COLO668 (cell line): ENCODE measurements at regions not wholly inside any gene's neighbourhood (a gene's known extent, or its start where the extent isn't known, plus 50 kb on each side); places are given as distances from the start of the nearest gene placed in this dataset.
"Not testable (repeated sequence)": the region's sequence is repeated elsewhere in the genome, so short reads cannot be mapped to it uniquely, and the experiment has no call there.

Experiments used
- DNase-seq: peaks from one replicate; lab custom pipeline; 2025; ENCODE audit not compliant: unreplicated experiment; lab: John Stamatoyannopoulos, UW

DNA sequence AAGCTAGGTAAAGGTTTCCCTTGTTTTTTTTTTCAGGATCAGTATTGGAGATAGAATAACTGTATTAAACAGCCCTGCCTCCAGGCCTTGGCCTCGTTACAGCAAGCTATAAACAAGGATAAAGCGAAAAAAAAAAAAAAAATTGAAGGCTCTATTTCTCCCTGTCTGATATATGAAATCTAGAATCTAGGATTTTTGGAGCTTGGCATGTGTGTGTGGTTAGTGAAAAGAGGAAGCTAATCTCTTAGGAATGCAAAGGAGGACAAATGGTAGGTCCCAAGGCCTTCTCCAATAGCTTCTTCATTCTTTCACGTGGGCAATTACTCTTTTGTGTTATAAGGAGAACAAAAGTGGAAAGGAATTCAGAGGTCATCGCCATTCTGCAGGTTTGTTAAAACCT is 470.3 kb downstream of the TMEM114 start:
- DNase-seq: no peak

GRCh38 chr16:8115814-8116213 is 474.5 kb downstream of the TMEM114 start:
- DNase-seq: no peak

- DNase-seq: not testable (repeated sequence)
Measured at GRCh38 chr16:8114941-8115340, 475.4 kb downstream of the TMEM114 start.

- no peak for DNase-seq
Measured at GRCh38 chr16:8113843-8114242, 476.5 kb downstream of the TMEM114 start.

- DNase-seq: no peak
Measured at GRCh38 chr16:8110572-8111514, 479.5 kb downstream of the TMEM114 start.

DNA sequence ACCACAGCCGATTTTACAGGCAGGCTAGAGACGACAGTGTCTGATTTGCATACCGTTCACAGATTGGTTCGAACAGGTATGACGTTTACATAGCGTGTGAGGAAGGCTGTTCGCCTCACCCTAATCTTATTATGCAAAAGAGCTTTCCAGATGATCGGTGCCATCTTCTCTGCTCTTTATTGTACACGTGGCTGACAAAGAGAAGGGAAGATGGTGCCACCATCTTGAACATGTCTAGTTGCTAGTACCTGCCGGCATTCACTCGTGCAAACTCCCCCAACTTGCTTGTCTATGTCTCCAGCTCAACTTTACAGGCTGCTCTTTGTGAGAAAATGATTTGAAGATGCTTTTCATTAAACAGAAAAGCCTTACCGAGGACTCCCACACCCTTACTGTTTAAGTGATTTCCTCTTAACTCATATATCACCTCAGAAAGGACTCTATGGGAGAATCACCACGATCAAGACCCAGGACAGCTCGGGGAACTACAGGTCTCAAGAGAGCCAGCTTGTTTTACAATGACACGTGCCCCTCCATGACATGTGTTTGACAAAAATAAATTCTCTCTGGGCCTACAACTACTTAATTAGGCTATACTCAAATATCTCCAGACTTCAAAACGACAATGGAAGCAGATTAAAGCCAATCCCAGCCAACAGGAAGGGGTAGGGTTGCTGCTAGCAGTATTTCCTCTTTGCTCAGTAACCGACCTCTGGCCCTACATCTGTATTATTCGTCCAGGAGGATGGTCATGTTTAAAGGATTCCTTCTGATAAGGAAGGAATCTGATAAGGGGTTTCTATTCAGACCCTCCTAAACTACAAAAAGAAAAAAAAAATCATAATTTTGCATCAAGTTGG is 480.6 kb downstream of the TMEM114 start:
- DNase-seq: no peak

DNA sequence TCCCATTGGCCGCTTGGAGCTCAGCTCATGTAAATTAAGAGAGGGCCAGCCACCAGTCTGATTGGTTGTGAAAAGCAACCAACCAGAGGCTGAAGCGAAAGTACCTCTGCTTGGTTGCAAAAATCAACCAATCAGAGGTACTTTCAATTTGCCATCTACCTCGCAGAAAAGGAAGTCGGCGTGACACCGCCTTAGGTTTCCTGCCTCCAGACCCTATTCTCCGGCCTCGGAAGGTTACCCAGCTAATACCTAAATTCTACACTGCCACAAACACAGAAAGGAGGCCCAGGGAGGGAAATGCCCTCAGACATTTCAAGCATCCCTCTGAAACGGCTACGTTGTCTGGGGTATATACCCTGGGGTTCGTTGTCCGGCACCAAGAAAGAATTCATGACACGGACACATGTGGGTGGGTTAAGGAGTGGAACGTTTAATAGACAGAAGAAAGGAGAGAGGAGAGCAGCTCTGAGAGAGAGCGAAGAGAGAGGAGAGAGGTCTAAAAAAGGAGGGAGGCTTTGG is 481.3 kb downstream of the TMEM114 start:
- no peak for DNase-seq

GRCh38 chr16:8107296-8107695 is 483.0 kb downstream of the TMEM114 start:
- DNase-seq: no peak

DNA sequence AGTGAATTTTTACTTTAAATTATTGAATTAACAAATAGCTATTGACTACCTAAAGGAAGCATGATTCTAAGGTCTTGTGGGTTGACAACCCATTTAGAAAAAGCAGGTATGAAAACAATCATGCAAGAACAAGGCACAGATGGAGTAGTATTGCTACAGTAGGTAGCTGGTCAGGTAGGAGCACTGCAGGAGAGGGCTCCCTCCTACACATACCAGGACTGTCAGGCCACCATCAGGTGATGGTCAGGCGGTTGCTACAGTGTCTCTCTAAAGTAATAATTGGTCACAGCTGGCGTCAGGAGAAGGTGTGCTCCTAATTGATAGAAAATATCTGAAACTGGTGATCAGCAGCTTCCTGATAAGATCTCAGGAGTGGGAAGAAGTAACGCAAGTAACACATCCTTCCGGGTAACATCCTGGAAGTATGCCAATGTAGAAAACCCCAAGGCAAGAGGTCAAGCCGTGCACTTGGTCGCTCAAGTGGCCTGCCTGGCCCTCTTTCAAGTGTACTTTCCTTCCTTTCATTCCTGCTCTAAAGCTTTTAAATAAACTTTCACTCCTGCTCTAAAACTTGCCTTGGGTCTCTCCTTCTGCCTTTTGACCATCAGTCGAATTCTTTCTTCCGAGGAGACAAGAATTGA is 486.5 kb downstream of the TMEM114 start:
- DNase-seq: no peak

DNA sequence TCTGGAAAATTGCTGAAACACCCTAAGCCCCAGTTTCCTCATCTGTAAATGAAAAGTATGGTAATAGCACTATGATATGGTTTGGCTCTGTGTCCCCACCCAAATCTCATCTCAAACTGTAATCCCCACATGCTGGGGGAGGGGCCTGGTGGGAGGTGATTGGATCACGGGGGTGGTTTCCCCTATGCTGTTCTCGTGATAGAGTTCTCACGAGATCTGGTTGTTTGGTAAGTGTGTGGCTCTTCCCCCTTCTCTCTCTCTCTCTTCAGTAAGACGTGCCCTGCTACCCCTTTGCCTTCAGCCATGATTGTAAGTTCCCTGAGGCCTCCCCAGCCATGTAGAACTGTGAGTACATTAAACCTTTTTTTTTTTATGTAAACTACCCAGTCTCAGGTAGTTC is 490.7 kb downstream of the TMEM114 start:
- DNase-seq: no peak

DNA sequence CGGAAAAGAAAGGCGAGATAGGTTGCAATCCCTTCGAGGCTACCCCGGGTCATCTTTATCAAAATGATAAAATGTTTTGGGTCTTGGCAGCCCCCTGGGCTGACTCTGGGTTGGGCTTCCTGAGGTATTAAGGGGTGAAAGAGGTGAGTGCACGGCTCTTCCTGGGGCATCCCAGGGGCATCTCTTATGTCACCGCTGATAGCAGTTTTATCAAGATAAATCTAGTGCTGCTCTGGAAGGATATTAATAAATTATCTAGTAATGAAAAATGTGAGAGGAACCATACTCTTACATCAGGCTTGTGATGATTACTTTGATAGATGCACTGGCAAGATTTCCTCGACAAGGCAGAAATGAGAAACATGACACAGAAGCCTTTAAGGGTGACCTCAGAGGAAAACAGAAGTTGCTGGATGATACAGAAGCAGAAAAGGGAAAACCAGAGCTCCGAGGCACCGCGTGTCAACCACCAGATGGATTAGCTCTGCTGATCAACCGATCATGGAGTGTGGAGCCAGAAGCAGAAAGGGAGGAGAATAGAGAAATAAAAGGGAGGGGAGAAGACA is 491.3 kb downstream of the TMEM114 start:
- DNase-seq: no peak

DNA sequence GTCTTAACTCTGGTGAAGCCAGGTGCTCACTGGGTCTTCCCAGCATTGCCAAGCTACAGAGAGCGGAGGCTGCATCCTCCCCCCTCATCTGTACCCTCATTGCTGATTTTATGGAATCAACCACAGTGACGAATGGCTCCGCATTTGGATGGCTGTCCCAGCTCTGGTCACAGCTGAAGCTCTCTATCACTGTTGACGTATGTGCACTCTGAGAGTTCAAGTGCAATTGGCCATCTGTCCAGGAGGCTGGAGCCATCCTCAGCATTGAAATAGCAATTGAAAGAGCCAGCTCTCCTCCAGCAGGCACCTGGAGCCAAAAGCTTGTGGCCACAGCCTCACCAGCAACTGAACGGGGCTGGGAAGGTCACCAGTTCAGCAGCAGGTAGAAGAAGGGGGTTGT is 494.1 kb downstream of the TMEM114 start:
- no peak for DNase-seq

DNA sequence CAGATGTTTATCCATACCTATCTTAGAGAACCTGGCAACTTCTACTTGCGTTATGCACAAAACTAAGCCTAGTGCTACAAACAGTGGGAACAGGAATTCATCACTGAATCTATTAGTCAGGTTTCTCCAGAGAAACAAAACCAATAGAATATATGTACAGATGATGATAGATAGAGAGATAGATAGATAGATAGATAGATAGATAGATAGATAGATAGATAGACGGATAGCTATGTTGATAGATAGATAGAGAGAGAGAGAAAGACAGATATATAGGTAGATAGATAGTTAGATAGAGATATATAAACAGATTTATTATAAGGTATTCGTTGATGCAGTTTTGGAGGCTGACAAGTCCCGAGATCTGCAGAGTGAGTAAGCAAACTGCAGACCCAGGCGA is 495.6 kb downstream of the TMEM114 start:
- DNase-seq: no peak

DNA sequence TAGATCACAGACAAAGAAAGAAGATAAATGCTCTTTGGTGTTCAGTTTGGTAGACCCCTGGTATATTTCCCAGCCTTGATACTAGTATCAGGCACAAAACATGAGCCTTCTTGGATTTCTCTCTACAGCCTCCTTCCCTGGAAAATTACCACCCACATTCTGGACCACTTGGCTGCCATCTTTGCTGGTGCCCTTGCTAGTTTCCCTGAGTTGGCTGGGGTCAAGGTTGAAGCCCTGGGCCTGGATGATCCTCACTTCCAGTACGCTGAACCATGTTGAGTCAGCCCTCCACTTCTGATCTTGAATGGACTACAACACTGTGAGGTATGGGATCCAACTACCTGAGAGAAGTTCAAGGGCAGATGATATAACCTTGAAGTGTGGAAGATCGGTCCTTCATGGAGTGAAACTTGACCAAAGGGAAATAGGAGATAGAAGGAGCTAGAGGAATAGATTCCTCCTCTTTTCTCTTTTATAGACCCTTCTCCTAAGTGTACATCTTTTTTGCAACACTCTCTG is 501.4 kb downstream of the TMEM114 start:
- DNase-seq: no peak

DNA sequence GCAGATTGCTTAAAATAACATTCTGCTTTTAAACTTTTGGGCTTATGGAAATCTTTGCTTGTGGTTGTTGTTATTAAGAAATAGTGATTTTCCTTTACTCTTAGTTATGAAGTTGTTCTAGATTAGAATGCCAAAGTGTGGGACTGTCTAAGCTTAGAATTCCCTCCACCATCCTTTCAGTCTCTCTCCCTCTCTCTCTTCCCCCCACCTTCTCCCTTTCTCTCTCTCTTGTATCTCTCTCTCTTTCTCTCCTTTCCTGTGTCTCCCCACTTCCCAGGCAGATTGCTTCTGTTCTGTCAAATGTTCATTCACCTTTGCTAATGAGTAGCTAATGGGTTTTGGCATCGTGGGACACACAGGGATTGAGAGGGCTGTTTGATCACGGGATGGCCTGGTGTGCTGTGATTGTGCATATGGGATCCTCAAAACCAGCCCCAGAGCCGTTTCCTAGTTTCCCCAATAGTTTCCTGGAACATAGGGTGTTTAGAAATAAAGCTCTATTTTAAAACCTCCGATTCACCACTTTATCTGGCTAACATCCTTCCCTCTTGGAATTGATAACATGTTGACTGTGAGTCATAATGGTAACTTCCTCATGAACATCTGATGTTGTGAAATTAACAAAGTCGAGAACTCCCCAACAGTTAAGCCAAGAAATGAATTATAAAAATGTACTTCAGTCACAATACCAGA is 502.6 kb downstream of the TMEM114 start:
- no peak for DNase-seq

- DNase-seq: no peak
Measured at GRCh38 chr16:8087146-8087545, 503.2 kb downstream of the TMEM114 start.

GRCh38 chr16:8084882-8085281 is 505.4 kb downstream of the TMEM114 start:
- DNase-seq: no peak

- no peak for DNase-seq
Measured at GRCh38 chr16:8084302-8084701, 506.0 kb downstream of the TMEM114 start.

DNA sequence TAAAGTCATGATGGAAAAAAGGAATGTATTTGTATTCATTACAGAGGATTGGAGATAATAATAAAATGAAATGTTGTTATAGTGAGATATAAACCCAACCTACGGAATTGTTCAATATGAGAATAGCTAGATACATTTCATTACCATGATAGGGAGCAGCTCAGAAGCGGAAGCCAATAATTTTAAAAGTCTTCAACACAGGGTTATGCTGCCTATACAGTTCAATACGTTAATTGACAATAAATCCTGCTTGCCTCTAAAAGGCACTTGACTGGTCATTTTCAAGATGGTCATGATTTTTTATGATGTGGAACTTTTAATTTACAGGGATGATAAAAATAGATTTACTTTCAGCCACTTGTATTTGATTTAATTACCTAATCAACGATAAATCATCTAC is 506.8 kb downstream of the TMEM114 start:
- no peak for DNase-seq

GRCh38 chr16:8080817-8081216 is 509.5 kb downstream of the TMEM114 start:
- DNase-seq: no peak
